ENCODE measurements at regions not wholly inside any gene's neighbourhood (a gene's known extent, or its start where the extent isn't known, plus 50 kb on each side); places are given as distances from the start of the nearest gene placed in this dataset.

GRCh38 chr22:49503896-49504521 is 323.7 kb downstream of the BRD1 start:
- TF ChIP-seq CTCF (IDR thresholded peaks at IDR 0.05), result no peak
- TF ChIP-seq POLR2AphosphoS5 (IDR thresholded peaks at IDR 0.05; ENCODE audit: low read depth, low read length), result no peak
- TF ChIP-seq REST (IDR thresholded peaks at IDR 0.05; ENCODE audit: insufficient read depth in 1 of 2, low read depth in 2 of 2, low read length in 1 of 2), result no peak

All from Panc1 (cell line).